ENCODE measurements at regions not wholly inside any gene's neighbourhood (a gene's known extent, or its start where the extent isn't known, plus 50 kb on each side); places are given as distances from the start of the nearest gene placed in this dataset.

DNA sequence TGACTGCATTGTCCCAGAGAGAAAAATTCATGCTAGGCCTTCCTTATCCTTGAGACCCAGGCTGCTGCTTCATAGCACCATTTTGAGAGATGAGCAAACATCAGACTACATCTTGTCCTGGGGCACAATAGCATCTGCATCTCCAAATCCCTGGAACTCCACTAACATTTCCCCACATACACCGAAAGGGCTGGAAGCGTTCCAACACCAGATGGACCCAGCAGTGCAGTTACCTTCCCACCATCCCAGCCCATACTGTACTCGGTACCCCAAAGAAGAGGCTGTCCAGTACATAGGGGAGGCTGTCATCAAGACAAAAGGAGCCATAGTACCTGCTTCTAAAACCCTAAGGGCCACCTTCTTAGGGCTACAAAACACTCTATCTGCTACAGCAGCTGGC lies 547.2 kb upstream of the CHORDC1 start:
- peaks cover 10% of the 10 kb centered on the region for H3K36me3 Mint-ChIP-seq
- TF ChIP-seq, protein P1, sequence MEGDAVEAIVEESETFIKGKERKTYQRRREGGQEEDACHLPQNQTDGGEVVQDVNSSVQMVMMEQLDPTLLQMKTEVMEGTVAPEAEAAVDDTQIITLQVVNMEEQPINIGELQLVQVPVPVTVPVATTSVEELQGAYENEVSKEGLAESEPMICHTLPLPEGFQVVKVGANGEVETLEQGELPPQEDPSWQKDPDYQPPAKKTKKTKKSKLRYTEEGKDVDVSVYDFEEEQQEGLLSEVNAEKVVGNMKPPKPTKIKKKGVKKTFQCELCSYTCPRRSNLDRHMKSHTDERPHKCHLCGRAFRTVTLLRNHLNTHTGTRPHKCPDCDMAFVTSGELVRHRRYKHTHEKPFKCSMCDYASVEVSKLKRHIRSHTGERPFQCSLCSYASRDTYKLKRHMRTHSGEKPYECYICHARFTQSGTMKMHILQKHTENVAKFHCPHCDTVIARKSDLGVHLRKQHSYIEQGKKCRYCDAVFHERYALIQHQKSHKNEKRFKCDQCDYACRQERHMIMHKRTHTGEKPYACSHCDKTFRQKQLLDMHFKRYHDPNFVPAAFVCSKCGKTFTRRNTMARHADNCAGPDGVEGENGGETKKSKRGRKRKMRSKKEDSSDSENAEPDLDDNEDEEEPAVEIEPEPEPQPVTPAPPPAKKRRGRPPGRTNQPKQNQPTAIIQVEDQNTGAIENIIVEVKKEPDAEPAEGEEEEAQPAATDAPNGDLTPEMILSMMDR (IDR thresholded peaks at IDR 0.05; ENCODE audit: unreplicated experiment), result no peak
- H3K9me3 Mint-ChIP-seq, result peaks cover 46% of the 10 kb centered on the region
- H3K4me3 Mint-ChIP-seq, result no peak overlapping the region
- H3K27me3 Mint-ChIP-seq (ENCODE audit: low read depth), result no peaks in the 10 kb centered on the region
- DNase-seq (ENCODE audit: low spot score in 2 of 2, unreplicated experiment in 2 of 2), result no peak
- no peaks in the 10 kb centered on the region for H3K4me1 Mint-ChIP-seq
- no peak overlapping the region for H3K27ac Mint-ChIP-seq

DNA sequence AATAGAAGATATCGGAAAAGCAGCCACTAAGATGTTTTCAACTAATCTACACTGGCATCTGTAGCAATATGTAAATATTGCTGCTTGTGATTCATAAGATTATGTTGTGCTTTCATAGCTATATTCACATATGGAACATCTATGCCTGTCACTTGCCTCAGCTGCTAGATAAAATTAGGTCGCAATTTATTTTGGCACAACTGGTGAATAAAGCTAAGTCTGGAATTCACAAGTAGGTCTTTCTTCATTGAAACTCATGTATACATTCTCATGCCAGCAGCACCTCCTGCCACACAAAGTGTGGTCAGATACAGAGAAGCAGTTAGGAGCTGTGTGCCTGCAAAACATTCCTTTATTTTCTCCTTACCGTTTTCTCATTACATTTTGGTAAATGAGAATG lies 543.3 kb upstream of the CHORDC1 start:
- Mint-ChIP-seq H3K36me3 (no peaks in the 10 kb centered on the region), H3K27me3 (ENCODE audit: low read depth) (no peaks in the 10 kb centered on the region), H3K4me3 (no peak overlapping the region), H3K4me1 (no peaks in the 10 kb centered on the region), H3K27ac (no peak overlapping the region), H3K9me3 (peaks cover 13% of the 10 kb centered on the region)
- DNase-seq (ENCODE audit: low spot score in 2 of 2, unreplicated experiment in 2 of 2), result no peak
- TF ChIP-seq, protein P1 (IDR thresholded peaks at IDR 0.05; ENCODE audit: unreplicated experiment), result no peak

DNA sequence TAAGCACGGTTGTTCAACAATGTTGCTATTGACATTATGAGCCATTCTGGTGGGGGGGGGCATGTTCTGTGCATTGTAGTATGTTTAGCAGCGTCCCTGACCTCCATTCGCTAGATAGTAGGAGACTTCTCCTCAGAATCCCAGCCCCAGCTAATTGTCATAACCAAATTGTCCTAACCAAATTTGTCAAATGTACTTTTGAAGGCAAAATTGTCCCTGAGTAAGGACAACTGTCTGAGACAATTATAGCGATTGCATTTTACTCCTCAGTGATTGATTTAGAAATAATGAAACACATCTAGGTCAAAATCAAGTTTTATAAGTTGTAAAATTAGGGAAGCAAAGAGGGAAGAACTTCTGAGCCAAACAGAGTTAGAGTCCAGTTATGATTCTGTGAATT lies 541.8 kb upstream of the CHORDC1 start:
- Mint-ChIP-seq H3K4me1 (peaks cover 3% of the 10 kb centered on the region), H3K27ac (no peak overlapping the region), H3K36me3 (no peaks in the 10 kb centered on the region), H3K27me3 (ENCODE audit: low read depth) (no peaks in the 10 kb centered on the region), H3K4me3 (no peak overlapping the region), H3K9me3 (peaks cover 6% of the 10 kb centered on the region)
- TF ChIP-seq, protein P1 (IDR thresholded peaks at IDR 0.05; ENCODE audit: unreplicated experiment), result no peak
- DNase-seq (ENCODE audit: low spot score in 2 of 2, unreplicated experiment in 2 of 2), result no peak

DNA sequence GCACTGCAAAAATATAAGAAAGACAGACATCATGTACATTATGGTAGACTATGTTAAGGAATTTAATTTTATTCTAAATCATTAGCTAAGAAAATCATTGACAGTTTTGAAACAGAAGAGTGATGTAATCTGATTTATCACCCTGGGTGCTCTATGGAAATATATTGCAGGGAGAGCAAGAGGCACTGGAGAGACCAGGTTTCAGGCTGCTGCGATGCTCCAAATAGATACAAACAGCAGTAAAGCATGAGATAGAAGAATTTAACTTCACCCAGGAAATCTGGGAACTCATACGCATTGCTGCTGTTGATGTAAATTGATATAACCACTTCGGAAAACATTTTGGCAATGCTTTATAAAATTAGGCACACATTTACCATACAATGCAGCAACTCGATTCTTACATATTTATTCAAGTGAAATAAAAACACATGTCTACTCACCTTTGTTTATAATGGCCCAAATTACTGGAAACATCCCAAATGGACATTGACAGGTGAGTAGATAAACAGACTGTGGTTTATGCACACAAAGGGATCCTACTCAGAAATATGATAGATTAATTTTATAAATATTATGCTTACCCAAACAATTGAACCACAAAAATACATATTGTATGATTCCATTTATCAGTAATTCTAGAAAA lies 535.1 kb upstream of the CHORDC1 start:
- Mint-ChIP-seq H3K27me3 (ENCODE audit: low read depth) (no peaks in the 10 kb centered on the region), H3K27ac (no peak overlapping the region), H3K4me1 (peaks cover 3% of the 10 kb centered on the region), H3K36me3 (no peaks in the 10 kb centered on the region), H3K4me3 (no peak overlapping the region), H3K9me3 (no peaks in the 10 kb centered on the region)
- TF ChIP-seq, protein P1 (IDR thresholded peaks at IDR 0.05; ENCODE audit: unreplicated experiment), result no peak
- no peak for DNase-seq (ENCODE audit: low spot score in 2 of 2, unreplicated experiment in 2 of 2)

DNA sequence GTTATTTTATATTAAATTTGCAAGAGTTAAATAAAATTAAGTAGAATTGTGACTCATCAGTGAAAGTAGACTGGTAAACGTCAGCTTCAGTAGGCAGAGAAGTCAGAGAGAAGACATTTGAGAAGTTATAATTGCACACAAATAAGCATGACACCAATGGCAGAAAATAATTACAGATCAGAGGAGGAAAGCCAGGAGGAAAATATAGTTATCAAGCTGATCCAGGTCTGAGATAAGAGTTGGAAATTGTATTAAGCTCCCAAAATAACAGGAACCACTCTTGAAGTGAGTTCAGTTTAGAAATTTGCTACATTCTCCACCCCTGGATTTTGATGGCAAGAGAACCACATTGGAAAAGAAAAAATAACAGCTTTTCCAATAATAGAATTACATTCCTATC lies 533.8 kb upstream of the CHORDC1 start:
- DNase-seq (ENCODE audit: low spot score in 2 of 2, unreplicated experiment in 2 of 2), result no peak
- H3K9me3 Mint-ChIP-seq, result no peaks in the 10 kb centered on the region
- no peak overlapping the region for H3K27ac Mint-ChIP-seq
- H3K4me3 Mint-ChIP-seq, result no peak overlapping the region
- H3K4me1 Mint-ChIP-seq, result peaks cover 3% of the 10 kb centered on the region
- H3K36me3 Mint-ChIP-seq, result no peaks in the 10 kb centered on the region
- TF ChIP-seq, protein P1 (IDR thresholded peaks at IDR 0.05; ENCODE audit: unreplicated experiment), result no peak
- H3K27me3 Mint-ChIP-seq (ENCODE audit: low read depth), result no peaks in the 10 kb centered on the region

DNA sequence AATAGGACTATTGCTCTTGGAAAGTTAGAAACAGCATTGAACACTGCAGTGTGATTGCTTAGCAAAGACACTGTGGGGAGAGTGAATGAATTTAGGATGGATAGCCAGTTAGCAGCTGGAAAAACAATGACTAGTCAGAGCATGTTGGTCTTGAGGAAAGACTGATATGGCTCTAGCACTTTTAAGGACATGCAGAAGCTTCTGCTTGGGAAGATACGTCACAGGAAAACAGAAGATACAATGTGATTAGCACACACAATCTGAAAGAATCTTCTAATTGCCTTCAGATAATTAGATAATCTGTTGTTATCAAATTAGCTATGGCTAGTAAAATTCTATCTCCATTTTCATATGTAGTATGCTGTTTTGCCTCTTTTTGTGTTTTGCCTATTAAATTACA lies 530.7 kb upstream of the CHORDC1 start:
- DNase-seq (ENCODE audit: low spot score in 2 of 2, unreplicated experiment in 2 of 2), result no peak
- Mint-ChIP-seq H3K4me1 (no peaks in the 10 kb centered on the region), H3K9me3 (no peaks in the 10 kb centered on the region), H3K4me3 (no peak overlapping the region), H3K27me3 (ENCODE audit: low read depth) (no peaks in the 10 kb centered on the region), H3K36me3 (no peaks in the 10 kb centered on the region), H3K27ac (no peak overlapping the region)
- TF ChIP-seq, protein P1 (IDR thresholded peaks at IDR 0.05; ENCODE audit: unreplicated experiment), result no peak

Measured in mesothelial cell of epicardium (in vitro differentiated cells).